ENCODE measurements at regions not wholly inside any gene's neighbourhood (a gene's known extent, or its start where the extent isn't known, plus 50 kb on each side); places are given as distances from the start of the nearest gene placed in this dataset.

DNA sequence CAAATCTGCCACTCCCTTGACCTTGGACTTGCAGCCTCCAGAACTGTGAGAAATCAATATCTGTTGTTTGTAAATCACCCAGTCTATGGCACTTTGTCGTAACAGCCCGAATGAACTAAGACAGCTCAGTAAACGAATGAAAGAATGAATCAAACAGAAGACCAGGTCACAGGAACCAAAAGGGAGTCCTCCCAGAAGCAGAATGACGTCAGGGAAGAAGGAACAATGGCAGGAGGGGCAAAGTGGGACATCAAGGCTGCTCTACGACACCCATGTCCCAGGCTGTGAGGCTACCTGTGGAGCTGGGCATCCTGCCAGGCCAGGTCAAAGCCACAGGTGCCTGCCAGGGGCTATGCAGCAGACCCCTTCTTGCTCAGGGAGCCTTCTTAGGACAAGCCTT, 267.2 kb upstream of the PFKP start:
- Histone ChIP-seq H3K36me3 (ENCODE audit: insufficient read depth in 1 of 2, low read depth in 1 of 2) (no peaks in the 10 kb centered on the region), H3K4me1 (no peaks in the 10 kb centered on the region), H3K27me3 (ENCODE audit: insufficient read depth in 3 of 3, low read length in 2 of 3) (no peaks in the 10 kb centered on the region), H3K4me3 (no peak overlapping the region), H3K27ac (no peak overlapping the region), H3K9me3 (peaks cover 8% of the 10 kb centered on the region)
- ATAC-seq = no peak
- 65 to 86% (median 71%) methylated on average over 5 of the region's 5 CpGs for WGBS, 3 donors
- TF ChIP-seq, protein P1, sequence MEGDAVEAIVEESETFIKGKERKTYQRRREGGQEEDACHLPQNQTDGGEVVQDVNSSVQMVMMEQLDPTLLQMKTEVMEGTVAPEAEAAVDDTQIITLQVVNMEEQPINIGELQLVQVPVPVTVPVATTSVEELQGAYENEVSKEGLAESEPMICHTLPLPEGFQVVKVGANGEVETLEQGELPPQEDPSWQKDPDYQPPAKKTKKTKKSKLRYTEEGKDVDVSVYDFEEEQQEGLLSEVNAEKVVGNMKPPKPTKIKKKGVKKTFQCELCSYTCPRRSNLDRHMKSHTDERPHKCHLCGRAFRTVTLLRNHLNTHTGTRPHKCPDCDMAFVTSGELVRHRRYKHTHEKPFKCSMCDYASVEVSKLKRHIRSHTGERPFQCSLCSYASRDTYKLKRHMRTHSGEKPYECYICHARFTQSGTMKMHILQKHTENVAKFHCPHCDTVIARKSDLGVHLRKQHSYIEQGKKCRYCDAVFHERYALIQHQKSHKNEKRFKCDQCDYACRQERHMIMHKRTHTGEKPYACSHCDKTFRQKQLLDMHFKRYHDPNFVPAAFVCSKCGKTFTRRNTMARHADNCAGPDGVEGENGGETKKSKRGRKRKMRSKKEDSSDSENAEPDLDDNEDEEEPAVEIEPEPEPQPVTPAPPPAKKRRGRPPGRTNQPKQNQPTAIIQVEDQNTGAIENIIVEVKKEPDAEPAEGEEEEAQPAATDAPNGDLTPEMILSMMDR (IDR thresholded peaks at IDR 0.05) = no peak
- intact Hi-C loops (cut with DNase I) = no loop called here
- no peak for DNase-seq

DNA sequence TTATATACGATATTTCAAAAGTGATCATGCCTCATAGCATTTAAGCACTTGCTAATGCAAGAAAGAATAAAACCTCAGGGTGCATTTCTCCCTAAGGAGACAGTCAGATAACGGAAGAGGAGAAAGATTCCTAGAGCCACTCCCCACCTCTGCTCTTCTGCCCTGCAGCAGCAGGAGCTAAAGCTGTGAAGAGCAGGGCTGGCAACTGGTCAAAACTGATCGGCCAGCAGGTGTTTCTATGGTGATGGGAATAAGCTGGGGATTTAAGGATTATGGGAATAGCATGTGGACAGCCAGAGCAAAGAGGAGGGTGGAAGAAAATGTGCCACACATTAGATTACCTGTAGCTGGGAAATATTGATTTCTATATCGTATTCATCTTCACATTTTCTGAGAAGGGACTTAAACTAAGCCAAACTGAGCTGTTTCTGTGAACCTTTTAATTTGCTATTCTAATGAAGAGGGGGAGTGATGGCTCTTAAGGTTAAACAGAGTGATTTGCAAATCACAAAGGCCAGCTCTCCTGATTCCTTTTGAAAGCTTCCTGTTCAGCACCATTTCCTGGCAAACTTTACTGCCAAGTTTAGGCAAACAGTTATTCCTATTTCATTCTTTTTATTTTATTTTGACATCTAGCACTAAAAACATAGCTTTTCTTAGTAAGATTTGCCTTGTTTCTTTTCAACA, 268.9 kb upstream of the PFKP start:
- Histone ChIP-seq H3K4me3 (no peak overlapping the region), H3K27ac (no peak overlapping the region), H3K36me3 (ENCODE audit: insufficient read depth in 1 of 2, low read depth in 1 of 2) (no peaks in the 10 kb centered on the region), H3K4me1 (no peaks in the 10 kb centered on the region), H3K9me3 (peaks cover 14% of the 10 kb centered on the region), H3K27me3 (ENCODE audit: insufficient read depth in 3 of 3, low read length in 2 of 3) (no peaks in the 10 kb centered on the region)
- 27 to 35% (median 31%) methylated on average over 4 of the region's 4 CpGs for WGBS, 3 donors
- DNase-seq = no peak
- no peak for ATAC-seq
- TF ChIP-seq, protein P1 (IDR thresholded peaks at IDR 0.05) = no peak
- intact Hi-C loops (cut with DNase I) = no loop called here

DNA sequence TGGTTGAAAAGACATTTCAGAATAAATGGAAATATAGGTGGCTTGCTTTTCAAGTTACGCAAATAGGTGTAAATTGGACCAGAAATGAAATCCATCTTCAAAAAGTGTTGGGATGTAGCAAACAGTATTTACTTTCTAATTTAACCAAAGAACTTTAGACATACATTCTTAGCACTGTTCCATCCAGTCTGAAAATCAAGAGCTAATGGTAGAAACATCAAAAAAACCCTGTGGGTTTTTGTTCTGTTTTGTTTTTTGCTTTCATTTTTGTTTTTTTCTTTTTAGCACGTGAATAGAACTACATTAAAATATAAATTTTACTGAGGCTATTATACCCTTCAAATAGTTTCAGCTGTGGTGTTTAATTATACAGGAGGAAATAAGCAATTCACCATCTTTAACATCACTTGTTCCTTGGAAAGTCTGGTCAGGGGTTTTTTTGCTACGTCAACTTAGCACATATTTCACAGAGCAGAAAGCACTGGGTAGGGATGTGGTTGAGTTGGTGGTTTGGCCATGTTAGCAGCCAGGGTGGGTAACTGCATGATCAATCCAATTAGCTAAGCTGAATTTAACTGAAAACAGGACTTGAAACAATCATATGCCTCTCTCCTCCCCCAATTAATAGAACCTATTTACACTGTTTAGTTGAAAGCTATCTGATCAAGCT, 275.4 kb upstream of the PFKP start:
- intact Hi-C loops (cut with DNase I) = no loop called here
- TF ChIP-seq, protein P1 (IDR thresholded peaks at IDR 0.05) = no peak
- peaks cover 14% of the 10 kb centered on the region for H3K9me3 ChIP-seq
- no peaks in the 10 kb centered on the region for H3K27me3 ChIP-seq (ENCODE audit: insufficient read depth in 3 of 3, low read length in 2 of 3)
- H3K4me1 ChIP-seq = no peaks in the 10 kb centered on the region
- DNase-seq (no peak), ATAC-seq (no peak)
- no peak overlapping the region for H3K4me3 ChIP-seq
- no peak overlapping the region for H3K27ac ChIP-seq
- no peaks in the 10 kb centered on the region for H3K36me3 ChIP-seq (ENCODE audit: insufficient read depth in 1 of 2, low read depth in 1 of 2)
- WGBS, 3 donors = 82 to 87% (median 84%) methylated on average over 3 of the region's 3 CpGs

DNA sequence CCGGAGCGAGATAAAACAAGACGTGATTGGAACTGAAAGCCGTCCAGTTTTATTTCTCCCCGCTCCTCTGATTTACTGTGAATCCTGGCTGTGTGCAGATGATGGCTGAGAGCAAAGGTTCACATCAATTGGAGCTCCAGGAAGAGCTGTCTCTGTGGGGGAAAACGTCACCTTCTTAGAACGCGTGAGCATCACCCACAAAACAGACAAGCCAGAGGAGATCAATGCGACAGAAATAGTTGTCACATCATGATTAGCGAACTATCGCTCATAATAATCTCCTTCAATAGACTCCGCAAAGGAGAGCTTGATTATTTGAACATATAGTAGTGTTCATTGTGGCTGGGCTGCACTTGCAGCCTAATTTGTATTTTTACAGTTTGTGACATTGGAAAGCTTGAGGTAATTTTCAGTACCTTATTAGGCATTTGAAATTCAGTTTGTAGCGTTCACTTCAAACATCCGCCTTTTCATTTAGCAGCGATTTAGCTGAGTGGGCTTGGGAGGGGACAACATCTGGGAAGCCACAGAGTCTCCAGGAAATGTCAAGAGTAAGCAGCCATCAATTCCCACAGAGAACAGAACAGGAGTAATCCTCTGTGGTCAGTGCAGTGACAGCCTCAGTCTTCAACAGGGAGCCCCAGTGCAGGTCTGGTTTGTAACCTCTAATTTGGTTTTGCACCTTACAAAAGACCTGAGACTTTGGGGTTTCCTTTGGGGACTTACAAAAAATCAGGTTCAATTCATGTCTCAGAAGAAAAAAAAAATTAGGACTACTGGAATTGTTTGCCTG, 276.8 kb upstream of the PFKP start:
- Histone ChIP-seq H3K4me3 (no peak overlapping the region), H3K36me3 (ENCODE audit: insufficient read depth in 1 of 2, low read depth in 1 of 2) (no peaks in the 10 kb centered on the region), H3K4me1 (no peaks in the 10 kb centered on the region), H3K9me3 (peaks cover 6% of the 10 kb centered on the region), H3K27me3 (ENCODE audit: insufficient read depth in 3 of 3, low read length in 2 of 3) (no peaks in the 10 kb centered on the region), H3K27ac (no peak overlapping the region)
- intact Hi-C loops (cut with DNase I) = no loop called here
- TF ChIP-seq, protein P1 (IDR thresholded peaks at IDR 0.05) = no peak
- DNase-seq (no peak), ATAC-seq (no peak)
- WGBS, 3 donors = 84 to 85% (median 84%) methylated on average over 15 of the region's 15 CpGs
